ENCODE measurements at regions not wholly inside any gene's neighbourhood (a gene's known extent, or its start where the extent isn't known, plus 50 kb on each side); places are given as distances from the start of the nearest gene placed in this dataset.

DNA sequence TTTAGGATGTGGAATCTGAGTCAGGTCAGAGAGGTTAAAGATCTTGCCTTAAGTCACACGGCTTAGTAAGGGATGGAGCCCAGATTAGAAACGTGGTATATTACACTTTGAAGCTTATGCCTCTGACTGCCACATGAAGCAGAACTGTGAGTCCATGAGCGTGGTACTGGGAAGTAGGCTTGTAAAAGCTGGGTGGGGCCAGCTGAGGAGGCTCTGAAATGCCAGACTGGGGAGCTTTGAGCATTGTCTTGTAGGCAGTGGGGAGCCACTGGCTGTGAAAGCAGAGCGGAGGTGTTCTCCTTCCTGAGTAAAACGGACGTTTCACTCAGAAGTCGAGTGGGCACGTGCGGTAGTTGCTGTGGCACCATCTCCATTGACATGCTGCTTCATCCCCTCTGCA lies 72.6 kb upstream of the USP24 start:
- TF ChIP-seq, protein P1, sequence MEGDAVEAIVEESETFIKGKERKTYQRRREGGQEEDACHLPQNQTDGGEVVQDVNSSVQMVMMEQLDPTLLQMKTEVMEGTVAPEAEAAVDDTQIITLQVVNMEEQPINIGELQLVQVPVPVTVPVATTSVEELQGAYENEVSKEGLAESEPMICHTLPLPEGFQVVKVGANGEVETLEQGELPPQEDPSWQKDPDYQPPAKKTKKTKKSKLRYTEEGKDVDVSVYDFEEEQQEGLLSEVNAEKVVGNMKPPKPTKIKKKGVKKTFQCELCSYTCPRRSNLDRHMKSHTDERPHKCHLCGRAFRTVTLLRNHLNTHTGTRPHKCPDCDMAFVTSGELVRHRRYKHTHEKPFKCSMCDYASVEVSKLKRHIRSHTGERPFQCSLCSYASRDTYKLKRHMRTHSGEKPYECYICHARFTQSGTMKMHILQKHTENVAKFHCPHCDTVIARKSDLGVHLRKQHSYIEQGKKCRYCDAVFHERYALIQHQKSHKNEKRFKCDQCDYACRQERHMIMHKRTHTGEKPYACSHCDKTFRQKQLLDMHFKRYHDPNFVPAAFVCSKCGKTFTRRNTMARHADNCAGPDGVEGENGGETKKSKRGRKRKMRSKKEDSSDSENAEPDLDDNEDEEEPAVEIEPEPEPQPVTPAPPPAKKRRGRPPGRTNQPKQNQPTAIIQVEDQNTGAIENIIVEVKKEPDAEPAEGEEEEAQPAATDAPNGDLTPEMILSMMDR (conservative IDR thresholded peaks at IDR 0.05), result no peak
- no peak for TF ChIP-seq EZH2 (IDR thresholded peaks at IDR 0.05; ENCODE audit: low read depth)
